Lung (tissue), 11 donors: ENCODE measurements at regions not wholly inside any gene's neighbourhood (a gene's known extent, or its start where the extent isn't known, plus 50 kb on each side); places are given as distances from the start of the nearest gene placed in this dataset.

Experiments used
- ATAC-seq: fragments of 200-7000 bp; cut with Tn5 transposase; one replicate; pipeline ENCODE4 v1.9.1; 2020; ENCODE audit warnings: moderate number of reproducible peaks; ENCODE audit not compliant: insufficient read depth, low FRiP score
- DNase-seq, 3 donors: peaks; one replicate each; pipeline ENCODE4 v3.0.0-alpha.2; 2013 to 2017
- H3K27ac ChIP-seq, 2 donors: one replicate each; pipeline ENCODE4 v1.5.1; 2013; ENCODE audit warnings: mild to moderate bottlenecking in 2 of 2, moderate library complexity in 2 of 2, control low read depth in 1 of 2, inconsistent platforms in 1 of 2, low read depth in 1 of 2, low read length in 1 of 2
- H3K27me3 ChIP-seq, 3 donors: one replicate each; pipeline ENCODE4 v1.5.1; 2013; ENCODE audit warnings: low read length in 2 of 3; ENCODE audit not compliant: control insufficient read depth in 3 of 3, insufficient read depth in 3 of 3
- H3K36me3 ChIP-seq, 4 donors: one replicate each; pipeline ENCODE4 v1.5.1; 2013; ENCODE audit warnings: low read length in 4 of 4, mild to moderate bottlenecking in 1 of 4, moderate library complexity in 1 of 4; ENCODE audit not compliant: control insufficient read depth in 4 of 4, insufficient read depth in 4 of 4
- H3K4me1 ChIP-seq, 5 donors: one replicate each; pipeline ENCODE4 v1.5.1; 2013; ENCODE audit warnings: low read length in 5 of 5, mild to moderate bottlenecking in 2 of 5, moderate library complexity in 1 of 5; ENCODE audit not compliant: control insufficient read depth in 5 of 5, insufficient read depth in 5 of 5
- H3K4me3 ChIP-seq: one replicate; pipeline ENCODE4 v1.5.1; 2013; ENCODE audit warnings: mild to moderate bottlenecking, control low read depth, moderate library complexity
- H3K9ac ChIP-seq, 2 donors: one replicate each; pipeline ENCODE4 v1.5.1; 2013; ENCODE audit warnings: low read length in 2 of 2, control low read depth in 1 of 2; ENCODE audit not compliant: insufficient read depth in 1 of 2
- H3K9me3 ChIP-seq, 4 donors: one replicate each; pipeline ENCODE4 v1.5.1; 2013; ENCODE audit warnings: low read length in 3 of 4, mild to moderate bottlenecking in 1 of 4, moderate library complexity in 1 of 4; ENCODE audit not compliant: control insufficient read depth in 4 of 4, insufficient read depth in 3 of 4
- WGBS, 2 donors: extraction: QIAGEN DNeasy Blood & Tissue Kit; methylation state at CpG; one replicate each; pipeline ENCODE4 v1.1.7; 2013; 5-methylcytosine and 5-hydroxymethylcytosine counted together
- TF ChIP-seq, protein P1 (sequence below): IDR thresholded peaks from 2 replicates; pipeline ENCODE4 v1.5.1; 2012; ENCODE audit warnings: mild to moderate bottlenecking; ENCODE audit errors: control extremely low read depth, extremely low read depth
- donor health status: control.
- donor health status: control.
- donor health status: Bipolar disorder and iron deficiency.
- donor health status: healthy.
- donor health status: DM: yes; HTN: yes; CAD: no.

DNA sequence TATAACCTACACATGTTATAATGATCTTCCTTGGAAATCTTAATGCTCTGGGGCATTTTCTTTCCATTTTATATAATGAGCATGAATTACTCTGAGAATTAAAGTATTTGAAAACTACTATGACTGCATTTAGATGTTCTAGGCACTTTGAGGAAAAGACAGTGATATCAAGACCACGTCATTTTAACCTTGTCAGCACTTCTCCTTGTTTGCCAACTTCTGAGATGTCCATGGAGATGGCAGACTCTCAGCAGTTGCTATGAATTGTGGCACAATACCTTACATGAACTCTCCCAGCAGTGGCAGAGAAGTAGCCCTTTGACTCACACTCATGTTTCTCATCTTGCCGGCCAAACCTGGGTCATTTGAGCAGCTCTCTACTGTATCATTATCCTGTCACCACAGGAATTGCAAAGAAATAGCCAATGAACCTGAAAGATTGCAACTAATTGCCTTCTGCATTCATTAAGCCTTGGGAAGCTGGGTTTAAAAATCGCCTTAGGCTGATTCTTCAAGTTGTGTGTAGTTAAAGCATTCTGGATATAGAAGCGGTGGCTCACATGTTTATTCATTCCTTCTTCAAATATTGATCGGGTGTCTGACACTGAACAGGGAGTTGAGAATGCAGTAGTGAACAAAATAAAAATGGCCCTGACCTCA is 272.2 kb upstream of the CFAP20DC start:
- DNase-seq (no peak), ATAC-seq (no peak)
- TF ChIP-seq, protein P1, sequence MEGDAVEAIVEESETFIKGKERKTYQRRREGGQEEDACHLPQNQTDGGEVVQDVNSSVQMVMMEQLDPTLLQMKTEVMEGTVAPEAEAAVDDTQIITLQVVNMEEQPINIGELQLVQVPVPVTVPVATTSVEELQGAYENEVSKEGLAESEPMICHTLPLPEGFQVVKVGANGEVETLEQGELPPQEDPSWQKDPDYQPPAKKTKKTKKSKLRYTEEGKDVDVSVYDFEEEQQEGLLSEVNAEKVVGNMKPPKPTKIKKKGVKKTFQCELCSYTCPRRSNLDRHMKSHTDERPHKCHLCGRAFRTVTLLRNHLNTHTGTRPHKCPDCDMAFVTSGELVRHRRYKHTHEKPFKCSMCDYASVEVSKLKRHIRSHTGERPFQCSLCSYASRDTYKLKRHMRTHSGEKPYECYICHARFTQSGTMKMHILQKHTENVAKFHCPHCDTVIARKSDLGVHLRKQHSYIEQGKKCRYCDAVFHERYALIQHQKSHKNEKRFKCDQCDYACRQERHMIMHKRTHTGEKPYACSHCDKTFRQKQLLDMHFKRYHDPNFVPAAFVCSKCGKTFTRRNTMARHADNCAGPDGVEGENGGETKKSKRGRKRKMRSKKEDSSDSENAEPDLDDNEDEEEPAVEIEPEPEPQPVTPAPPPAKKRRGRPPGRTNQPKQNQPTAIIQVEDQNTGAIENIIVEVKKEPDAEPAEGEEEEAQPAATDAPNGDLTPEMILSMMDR: no peak
- H3K9me3 ChIP-seq: no peaks in the 10 kb centered on the region
- no peak overlapping the region for H3K4me3 ChIP-seq
- peaks cover 0 to 3% (median 0%) of the 10 kb centered on the region in 5 donors for H3K4me1 ChIP-seq
- H3K27me3 ChIP-seq: no peaks in the 10 kb centered on the region
- no peak overlapping the region for H3K9ac ChIP-seq
- H3K36me3 ChIP-seq: no peaks in the 10 kb centered on the region
- no peak overlapping the region for H3K27ac ChIP-seq
- 91 to 92% methylated on average over 5 of the region's 5 CpGs for WGBS, 2 donors

DNA sequence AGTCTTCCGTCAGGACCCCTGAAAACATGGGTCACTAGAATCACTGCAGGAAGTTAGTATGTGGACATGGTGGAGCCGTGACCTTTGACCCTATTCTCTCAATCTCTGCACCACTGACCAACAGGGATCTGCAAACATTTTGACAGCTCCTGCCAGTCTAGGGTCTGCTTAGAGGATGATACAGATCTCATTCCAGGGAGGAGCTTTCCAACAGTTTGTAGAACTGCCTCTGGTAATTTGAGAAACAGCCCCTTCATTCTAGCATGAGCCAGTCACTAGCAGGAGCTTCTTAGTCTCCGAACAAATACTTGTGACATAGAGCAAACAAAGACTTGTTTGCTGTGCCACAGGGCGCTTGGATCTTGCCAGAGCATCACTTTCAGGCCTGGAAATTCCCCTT is 270.3 kb upstream of the CFAP20DC start:
- Histone ChIP-seq H3K27ac (no peak overlapping the region), H3K9ac (no peak overlapping the region), H3K4me1 (peaks cover 0 to 3% (median 0%) of the 10 kb centered on the region in 5 donors), H3K9me3 (no peaks in the 10 kb centered on the region), H3K36me3 (no peaks in the 10 kb centered on the region), H3K4me3 (no peak overlapping the region), H3K27me3 (no peaks in the 10 kb centered on the region)
- 80 to 86% methylated on average over 4 of the region's 4 CpGs for WGBS, 2 donors
- ATAC-seq (no peak), DNase-seq (no peak)
- TF ChIP-seq, protein P1: no peak

DNA sequence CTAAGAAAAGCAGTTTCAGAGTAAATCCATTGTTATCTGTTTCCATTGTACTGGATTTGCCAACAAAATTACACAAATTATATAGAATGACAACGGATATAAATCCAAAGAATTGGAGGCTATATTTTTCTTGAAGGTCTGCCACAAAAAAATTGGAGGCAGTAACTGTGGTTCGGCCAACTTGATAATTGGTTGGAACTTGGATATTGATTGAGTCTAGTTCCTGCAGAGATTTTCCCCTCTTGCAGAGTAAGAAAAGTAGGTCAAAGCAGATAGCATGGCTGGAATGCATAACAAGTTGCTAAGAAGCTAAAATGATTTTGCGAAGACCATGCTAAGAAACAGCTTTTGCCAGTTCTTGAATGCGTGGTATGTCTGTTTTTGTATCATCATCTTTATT is 269.6 kb upstream of the CFAP20DC start:
- H3K9me3 ChIP-seq: no peaks in the 10 kb centered on the region
- no peaks in the 10 kb centered on the region for H3K36me3 ChIP-seq
- H3K4me3 ChIP-seq: no peak overlapping the region
- WGBS, 2 donors: 79 to 90% methylated on average over 4 of the region's 4 CpGs
- ATAC-seq (no peak), DNase-seq (no peak)
- peaks cover 0 to 3% (median 0%) of the 10 kb centered on the region in 5 donors for H3K4me1 ChIP-seq
- H3K27me3 ChIP-seq: no peaks in the 10 kb centered on the region
- H3K9ac ChIP-seq: no peak overlapping the region
- TF ChIP-seq, protein P1: no peak
- no peak overlapping the region for H3K27ac ChIP-seq

- H3K27ac ChIP-seq: no peak overlapping the region
Measured at GRCh38 chr3:59318881-59319280, 269.1 kb upstream of the CFAP20DC start.

More at GRCh38 chr3:59318881-59319280, 269.1 kb upstream of the CFAP20DC start:
- no peak overlapping the region for H3K9ac ChIP-seq
- TF ChIP-seq, protein P1: no peak
- no peak overlapping the region for H3K4me3 ChIP-seq
- H3K4me1 ChIP-seq: peaks cover 0 to 3% (median 0%) of the 10 kb centered on the region in 5 donors
- DNase-seq (no peak), ATAC-seq (no peak)
- H3K27me3 ChIP-seq: no peaks in the 10 kb centered on the region
- WGBS, 2 donors: 36 to 41% methylated on average over 1 of the region's 1 CpG
- H3K36me3 ChIP-seq: no peaks in the 10 kb centered on the region
- H3K9me3 ChIP-seq: no peaks in the 10 kb centered on the region
